ENCODE measurements at regions not wholly inside any gene's neighbourhood (a gene's known extent, or its start where the extent isn't known, plus 50 kb on each side); places are given as distances from the start of the nearest gene placed in this dataset.

GRCh38 chr14:87081004-87081403 lies 912.0 kb downstream of the GALC start:
- DNase-seq, result no peak

- DNase-seq, result no peak
These were observed 912.8 kb downstream of the GALC start for GRCh38 chr14:87080146-87080545.

- no peak for DNase-seq
These were observed 913.6 kb downstream of the GALC start for GRCh38 chr14:87079416-87079815.

- no peak for DNase-seq
These were observed 916.1 kb downstream of the GALC start for GRCh38 chr14:87076922-87077321.

- DNase-seq, result no peak
These were observed 916.8 kb downstream of the GALC start for GRCh38 chr14:87076146-87076545.

- no peak for DNase-seq
These were observed 919.0 kb downstream of the GALC start for GRCh38 chr14:87073880-87074570.

- DNase-seq, result no peak
These were observed 925.4 kb downstream of the GALC start for GRCh38 chr14:87067591-87067990.

- DNase-seq, result no peak
These were observed 925.9 kb downstream of the GALC start for GRCh38 chr14:87067061-87067460.

GRCh38 chr14:87066221-87066817 lies 926.7 kb downstream of the GALC start:
- no peak for DNase-seq

GRCh38 chr14:87065366-87065765 lies 927.6 kb downstream of the GALC start:
- no peak for DNase-seq

- DNase-seq, result no peak
These were observed 929.8 kb downstream of the GALC start for GRCh38 chr14:87063181-87063580.

- DNase-seq, result no peak
These were observed 932.6 kb downstream of the GALC start for GRCh38 chr14:87060405-87060804.

GRCh38 chr14:87059060-87059839 lies 933.7 kb downstream of the GALC start:
- no peak for DNase-seq

- no peak for DNase-seq
These were observed 938.0 kb downstream of the GALC start for GRCh38 chr14:87055007-87055406.

GRCh38 chr14:87052646-87053225 lies 940.2 kb downstream of the GALC start:
- DNase-seq, result no peak

- no peak for DNase-seq
These were observed 942.6 kb downstream of the GALC start for GRCh38 chr14:87050421-87050820.

GRCh38 chr14:87049950-87050349 lies 943.0 kb downstream of the GALC start:
- no peak for DNase-seq

GRCh38 chr14:87046960-87047359 lies 946.0 kb downstream of the GALC start:
- no peak for DNase-seq

GRCh38 chr14:87045956-87046355 lies 947.0 kb downstream of the GALC start:
- DNase-seq, result no peak

- no peak for DNase-seq
These were observed 947.7 kb downstream of the GALC start for GRCh38 chr14:87045246-87045645.

GRCh38 chr14:87044807-87045206 lies 948.2 kb downstream of the GALC start:
- DNase-seq, result no peak

GRCh38 chr14:87043667-87044200 lies 949.2 kb downstream of the GALC start:
- DNase-seq, result no peak

GRCh38 chr14:87042354-87042753 lies 950.6 kb downstream of the GALC start:
- DNase-seq, result no peak
